Activated CD8-positive, alpha-beta T cell treated with anti-CD3 and anti-CD28 coated beads for 36 hours (primary cell): ENCODE measurements at regions not wholly inside any gene's neighbourhood (a gene's known extent, or its start where the extent isn't known, plus 50 kb on each side); places are given as distances from the start of the nearest gene placed in this dataset.

Source experiments
- ATAC-seq: fragments of 200-7000 bp; cut with Tn5 transposase; one replicate; pipeline ENCODE4 v1.10.0; 2021; ENCODE audit warnings: mild to moderate bottlenecking, moderate library complexity
- CTCF ChIA-PET: fragments of 350-600 bp; sonication (Branson Sonifier 250); formaldehyde crosslinking; loops from one replicate; lab custom pipeline; 2021; ENCODE audit warnings: antibody characterized with exemption; lab: Charles Lee
- POLR2A ChIA-PET: fragments of 350-600 bp; sonication (Branson Sonifier 250); formaldehyde crosslinking; loops from one replicate; lab custom pipeline; 2021; ENCODE audit warnings: antibody characterized with exemption; lab: Charles Lee
- DNase-seq: peaks from one replicate; pipeline ENCODE4 v3.0.0-alpha.2; 2020
- H3K27ac Mint-ChIP-seq: one replicate; pipeline ENCODE4 v1.8.0; 2021; ENCODE audit warnings: mild to moderate bottlenecking, mixed read lengths
- H3K27me3 Mint-ChIP-seq: one replicate; pipeline ENCODE4 v1.8.0; 2021; ENCODE audit warnings: mixed read lengths
- H3K36me3 Mint-ChIP-seq: one replicate; pipeline ENCODE4 v1.8.0; 2021; ENCODE audit warnings: low read depth, mixed read lengths
- H3K4me1 Mint-ChIP-seq: one replicate; pipeline ENCODE4 v1.8.0; 2021; ENCODE audit warnings: low read depth, mixed read lengths
- H3K4me3 Mint-ChIP-seq: one replicate; pipeline ENCODE4 v1.8.0; 2021; ENCODE audit warnings: mild to moderate bottlenecking, moderate library complexity, mixed read lengths
- H3K9me3 Mint-ChIP-seq: one replicate; pipeline ENCODE4 v1.8.0; 2021; ENCODE audit warnings: mixed read lengths
- intact Hi-C: fragments of 100-400 bp; cut with micrococcal nuclease; formaldehyde crosslinking; loops from one replicate; pipeline ENCODE4 v1.10.0; 2022
- TF ChIP-seq, protein P1 (sequence below): fragments of 200-600 bp; IDR thresholded peaks from one replicate; pipeline ENCODE4 v1.8.0; 2022; ENCODE audit warnings: antibody characterized with exemption, mild to moderate bottlenecking

DNA sequence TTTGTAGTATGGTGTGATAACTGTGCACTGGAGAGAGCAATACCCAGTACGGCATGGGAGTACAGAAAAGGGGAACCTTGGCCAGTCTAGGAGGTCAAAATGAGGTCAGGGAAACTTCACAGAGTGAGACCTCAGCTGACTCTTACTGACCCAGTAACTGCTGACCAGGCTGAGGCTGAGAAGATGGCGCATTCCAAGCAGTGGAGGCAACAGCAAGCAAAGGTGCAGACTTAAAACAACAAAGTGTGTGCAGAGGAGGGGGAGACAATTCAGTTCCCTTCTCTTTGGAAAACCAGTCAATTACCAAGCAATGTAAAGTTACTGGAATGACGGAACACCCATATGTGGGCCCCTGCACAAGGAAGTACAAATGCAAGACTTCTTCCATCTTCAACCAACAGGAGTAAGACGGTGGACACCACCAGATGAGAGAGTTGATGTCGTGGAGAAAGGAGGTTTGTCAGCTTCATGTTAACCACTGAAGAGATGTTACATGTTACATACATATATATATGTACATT lies 54.6 kb upstream of the PRDX6 start:
- TF ChIP-seq, protein P1, sequence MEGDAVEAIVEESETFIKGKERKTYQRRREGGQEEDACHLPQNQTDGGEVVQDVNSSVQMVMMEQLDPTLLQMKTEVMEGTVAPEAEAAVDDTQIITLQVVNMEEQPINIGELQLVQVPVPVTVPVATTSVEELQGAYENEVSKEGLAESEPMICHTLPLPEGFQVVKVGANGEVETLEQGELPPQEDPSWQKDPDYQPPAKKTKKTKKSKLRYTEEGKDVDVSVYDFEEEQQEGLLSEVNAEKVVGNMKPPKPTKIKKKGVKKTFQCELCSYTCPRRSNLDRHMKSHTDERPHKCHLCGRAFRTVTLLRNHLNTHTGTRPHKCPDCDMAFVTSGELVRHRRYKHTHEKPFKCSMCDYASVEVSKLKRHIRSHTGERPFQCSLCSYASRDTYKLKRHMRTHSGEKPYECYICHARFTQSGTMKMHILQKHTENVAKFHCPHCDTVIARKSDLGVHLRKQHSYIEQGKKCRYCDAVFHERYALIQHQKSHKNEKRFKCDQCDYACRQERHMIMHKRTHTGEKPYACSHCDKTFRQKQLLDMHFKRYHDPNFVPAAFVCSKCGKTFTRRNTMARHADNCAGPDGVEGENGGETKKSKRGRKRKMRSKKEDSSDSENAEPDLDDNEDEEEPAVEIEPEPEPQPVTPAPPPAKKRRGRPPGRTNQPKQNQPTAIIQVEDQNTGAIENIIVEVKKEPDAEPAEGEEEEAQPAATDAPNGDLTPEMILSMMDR: no peak
- Mint-ChIP-seq H3K9me3 (no peaks in the 10 kb centered on the region), H3K36me3 (no peaks in the 10 kb centered on the region), H3K27me3 (no peaks in the 10 kb centered on the region), H3K4me3 (no peak overlapping the region), H3K4me1 (peaks cover 6% of the 10 kb centered on the region), H3K27ac (no peak overlapping the region)
- no peak for DNase-seq
- intact Hi-C loops: no loop called here
- ChIA-PET POLR2A (interaction anchor here (2.2 kb wide), 1 partner anchor 402 kb away, joined by 8 read pairs; the partner anchor contains the start of genes CENPL and DARS2), CTCF (interaction anchor here (1.4 kb wide), 1 partner anchor 30 kb away, joined by 3 read pairs; no protein-coding TSS in a partner anchor)
- ATAC-seq: no peak

DNA sequence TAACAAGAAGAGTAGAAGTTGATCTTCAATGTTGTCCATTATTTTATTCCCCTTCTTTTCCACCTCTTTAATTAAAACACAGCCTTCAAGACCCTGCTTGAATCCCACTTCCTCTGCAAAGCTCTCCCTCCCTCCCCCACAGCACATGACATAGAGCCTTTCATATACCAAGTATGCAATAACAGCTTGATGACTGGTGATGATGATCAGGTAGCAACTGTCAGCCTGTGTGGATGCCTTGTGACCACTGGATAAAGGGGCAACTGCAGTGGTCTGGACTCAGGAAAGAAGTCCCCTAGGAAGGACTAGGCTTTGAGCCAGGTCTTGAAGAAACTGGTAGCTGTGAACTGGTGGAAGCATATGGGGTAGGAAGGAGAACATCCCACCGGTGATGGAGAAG lies 53.8 kb upstream of the PRDX6 start:
- Mint-ChIP-seq H3K36me3 (no peaks in the 10 kb centered on the region), H3K27me3 (no peaks in the 10 kb centered on the region), H3K27ac (no peak overlapping the region), H3K4me1 (peaks cover 5% of the 10 kb centered on the region), H3K9me3 (no peaks in the 10 kb centered on the region), H3K4me3 (no peak overlapping the region)
- TF ChIP-seq, protein P1: no peak
- POLR2A ChIA-PET: interaction anchor here (0.6 to 2.2 kb wide), 2 partner anchors 12 to 401 kb away, joined by 3 to 8 read pairs; partner anchors contain the start of genes CENPL and DARS2
- CTCF ChIA-PET: interaction anchor here (1.0 kb wide), 1 partner anchor 678 kb away, joined by 4 read pairs; no protein-coding TSS in a partner anchor
- ATAC-seq (no peak), DNase-seq (no peak)
- intact Hi-C loops: no loop called here

DNA sequence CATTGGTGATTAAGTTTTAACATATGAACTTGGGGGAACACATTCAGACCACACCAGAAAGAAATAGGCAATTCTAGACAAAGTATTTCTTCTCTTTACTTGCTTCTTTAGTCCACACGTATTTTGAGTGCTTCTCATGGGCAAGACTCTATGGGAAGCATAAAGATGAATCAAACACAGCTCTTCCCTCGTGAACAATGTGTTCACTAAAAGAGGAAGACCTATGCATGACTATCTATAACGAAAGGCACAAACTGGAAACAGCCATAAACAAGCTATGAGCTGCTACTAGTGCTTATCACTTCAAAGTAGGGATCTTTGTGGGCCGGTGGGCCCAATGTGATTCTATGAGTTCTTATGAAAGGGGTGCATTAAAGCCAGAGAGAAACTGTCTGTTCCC lies 53.0 kb upstream of the PRDX6 start:
- Mint-ChIP-seq H3K4me3 (no peak overlapping the region), H3K4me1 (peaks cover 6% of the 10 kb centered on the region), H3K9me3 (no peaks in the 10 kb centered on the region), H3K27me3 (no peaks in the 10 kb centered on the region), H3K36me3 (no peaks in the 10 kb centered on the region), H3K27ac (no peak overlapping the region)
- ATAC-seq: no peak
- DNase-seq: no peak
- TF ChIP-seq, protein P1: no peak
- ChIA-PET POLR2A (interaction anchor here (2.2 kb wide), 1 partner anchor 400 kb away, joined by 8 read pairs; the partner anchor contains the start of genes CENPL and DARS2), CTCF (interaction anchor here (1.0 to 1.7 kb wide), 2 partner anchors 9 to 679 kb away, joined by 4 read pairs; no protein-coding TSS in a partner anchor)
- intact Hi-C loops: no loop called here

DNA sequence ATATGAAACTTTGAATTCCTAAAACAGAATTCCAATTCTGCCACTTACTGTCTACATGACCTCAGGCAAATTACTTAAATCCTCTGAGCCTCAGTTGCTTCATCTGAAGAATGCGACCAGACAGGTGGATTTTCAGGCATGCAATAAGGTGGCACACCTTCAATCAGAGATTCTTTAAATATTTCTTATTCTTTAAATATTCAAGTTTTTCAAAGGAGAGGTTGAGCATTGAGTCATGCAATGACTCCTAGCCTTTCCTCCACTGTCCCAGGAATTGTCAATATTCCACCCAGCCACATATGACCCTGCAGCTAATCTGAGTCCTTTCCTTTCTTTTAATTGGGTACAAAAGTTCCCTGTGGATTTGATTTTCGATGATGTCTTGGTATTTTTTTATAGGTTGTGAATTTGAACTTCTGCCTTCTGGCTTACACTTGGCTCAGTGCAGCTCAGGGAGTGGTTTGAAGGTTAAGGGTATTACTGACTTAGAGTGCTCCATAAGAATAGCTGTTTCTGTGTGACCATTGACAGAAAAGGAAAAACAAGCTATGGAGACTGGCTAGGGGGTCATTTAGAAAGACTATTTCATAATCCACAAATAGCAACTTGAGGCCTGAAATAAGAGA lies 52.2 kb upstream of the PRDX6 start:
- TF ChIP-seq, protein P1: no peak
- no peak overlapping the region for H3K4me3 Mint-ChIP-seq
- ChIA-PET POLR2A (interaction anchor here (0.7 to 2.2 kb wide), 2 partner anchors 399 to 781 kb away, joined by 3 to 8 read pairs; partner anchors contain the start of genes CENPL and DARS2), CTCF (interaction anchor here (1.2 to 1.7 kb wide), 4 partner anchors 9 to 683 kb away, joined by 4 read pairs; no protein-coding TSS in a partner anchor)
- no peak for ATAC-seq
- no peaks in the 10 kb centered on the region for H3K27me3 Mint-ChIP-seq
- no peaks in the 10 kb centered on the region for H3K9me3 Mint-ChIP-seq
- no peaks in the 10 kb centered on the region for H3K36me3 Mint-ChIP-seq
- intact Hi-C loops: no loop called here
- H3K4me1 Mint-ChIP-seq: peaks cover 13% of the 10 kb centered on the region
- no peak for DNase-seq
- no peak overlapping the region for H3K27ac Mint-ChIP-seq

DNA sequence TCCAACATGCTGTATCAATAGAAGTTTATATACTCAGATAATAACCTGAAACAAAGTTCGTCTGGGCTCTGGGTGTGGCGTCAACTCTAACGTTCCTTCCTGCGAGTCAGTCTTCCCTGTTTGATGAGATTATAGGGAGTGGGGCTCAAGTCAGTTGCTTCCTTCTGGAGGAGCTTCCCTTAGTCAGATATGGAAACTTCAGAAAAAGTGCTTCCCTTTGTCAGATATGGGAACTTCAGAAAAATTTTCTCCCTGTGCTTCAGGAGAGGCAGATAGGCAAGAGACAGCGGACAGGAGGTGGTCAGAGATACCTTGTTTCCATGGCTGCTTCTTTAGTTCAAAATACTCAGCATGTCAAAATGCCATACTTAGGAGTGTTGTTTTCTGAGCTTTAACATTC lies 51.1 kb upstream of the PRDX6 start:
- intact Hi-C loops: no loop called here
- CTCF ChIA-PET: interaction anchor here (1.2 to 1.7 kb wide), 3 partner anchors 14 to 684 kb away, joined by 4 read pairs; no protein-coding TSS in a partner anchor
- no peak for ATAC-seq

More for the DNA sequence above, 51.1 kb upstream of the PRDX6 start:
- H3K36me3 Mint-ChIP-seq: no peaks in the 10 kb centered on the region
- H3K4me3 Mint-ChIP-seq: no peak overlapping the region
- POLR2A ChIA-PET: no interaction called here
- no peaks in the 10 kb centered on the region for H3K27me3 Mint-ChIP-seq
- peaks cover 20% of the 10 kb centered on the region for H3K4me1 Mint-ChIP-seq
- DNase-seq: no peak
- no peak overlapping the region for H3K27ac Mint-ChIP-seq
- no peaks in the 10 kb centered on the region for H3K9me3 Mint-ChIP-seq
- TF ChIP-seq, protein P1: no peak
